Esophagus squamous epithelium (tissue), 5 donors: ENCODE measurements at regions not wholly inside any gene's neighbourhood (a gene's known extent, or its start where the extent isn't known, plus 50 kb on each side); places are given as distances from the start of the nearest gene placed in this dataset.

ENCODE experiments used
- DNase-seq: peaks from one replicate; lab custom pipeline; 2025; lab: John Stamatoyannopoulos, UW
- H3K27ac ChIP-seq, 4 donors: fragments of 200-600 bp; sonication (generic); one replicate each; pipeline ENCODE4 v1.5.1; 2016 to 2019; ENCODE audit warnings: mild to moderate bottlenecking in 1 of 4
- H3K27me3 ChIP-seq, 4 donors: fragments of 200-600 bp; sonication (generic); 1 replicate in 3 of 4; 2 replicates in 1 of 4; pipeline versions ENCODE4 v1.5.1 to v1.6.0; 2017 to 2021; ENCODE audit warnings: antibody characterized with exemption in 1 of 4
- H3K36me3 ChIP-seq, 3 donors: fragments of 200-600 bp; sonication (generic); one replicate each; pipeline ENCODE4 v1.5.1; 2016 to 2019
- H3K4me1 ChIP-seq, 3 donors: fragments of 200-600 bp; sonication (generic); one replicate each; pipeline ENCODE4 v1.5.1; 2017 to 2019
- H3K4me3 ChIP-seq, 4 donors: fragments of 200-600 bp; sonication (generic); 1 replicate in 3 of 4; 2 replicates in 1 of 4; pipeline ENCODE4 v1.5.1; 2016 to 2019; ENCODE audit warnings: mild to moderate bottlenecking in 2 of 4, moderate library complexity in 1 of 4
- H3K9me3 ChIP-seq, 3 donors: fragments of 200-600 bp; sonication (generic); one replicate each; pipeline ENCODE4 v1.5.1; 2016 to 2019
- CTCF ChIP-seq, 6 experiments: fragments of 450-650 bp in 4 of 6; fragments of 200-600 bp in 2 of 6; sonication (generic) in 2 of 6; IDR thresholded peaks; one replicate each; pipeline ENCODE4 v1.5.1; 2016 to 2019; ENCODE audit warnings: antibody characterized with exemption in 6 of 6, mild to moderate bottlenecking in 4 of 6, moderate library complexity in 4 of 6
- POLR2A ChIP-seq, 4 donors: fragments of 450-650 bp; IDR thresholded peaks; one replicate each; pipeline ENCODE4 v1.6.1; 2017; ENCODE audit warnings: antibody characterized with exemption in 4 of 4, mild to moderate bottlenecking in 4 of 4, moderate library complexity in 3 of 4
- WGBS, 2 donors: methylation state at CpG; one replicate each; pipeline ENCODE4 v1.1.5; 2018; 5-methylcytosine and 5-hydroxymethylcytosine counted together
- intact Hi-C: fragments of 100-400 bp; cut with DNase I; formaldehyde crosslinking; loops from one replicate; pipeline ENCODE4 v1.15.0; 2022
- donor health status: DM: yes; HTN: yes; CAD: no.

- Histone ChIP-seq H3K4me1 (no peaks in the 10 kb centered on the region), H3K36me3 (no peaks in the 10 kb centered on the region), H3K27ac (no peak overlapping the region), H3K27me3 (no peaks in the 10 kb centered on the region), H3K9me3 (no peaks in the 10 kb centered on the region), H3K4me3 (no peak overlapping the region)
- WGBS, 2 donors: 89% methylated on average over 6 of the region's 7 CpGs; no CpG with 5 or more reads in 1 of the 2 donors
- no peak for DNase-seq
- TF ChIP-seq POLR2A (IDR thresholded peaks at IDR 0.05) (no peak), CTCF (IDR thresholded peaks at IDR 0.05) (no peak)
- intact Hi-C loops: no loop called here
Observed at GRCh38 chr18:67977067-67977616, 460.6 kb upstream of the DSEL start.

DNA sequence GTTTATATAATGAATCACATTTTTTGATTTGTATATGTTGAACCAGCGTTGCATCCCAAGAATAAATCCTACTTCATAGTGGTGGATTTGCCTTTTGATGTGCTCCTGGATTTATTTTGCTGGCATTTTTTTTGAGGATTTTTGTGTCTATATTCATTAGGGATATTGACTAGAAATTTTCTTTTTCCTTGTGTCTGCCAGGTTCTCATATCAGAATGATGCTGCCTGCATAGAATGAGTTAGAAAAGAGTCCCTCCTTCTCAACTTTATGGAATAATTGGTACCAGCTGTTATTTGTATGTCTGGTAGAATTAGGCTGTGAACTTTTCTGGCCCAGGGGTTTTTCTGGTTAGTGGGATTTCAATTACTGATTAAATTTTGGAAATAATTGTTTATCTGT is 457.4 kb upstream of the DSEL start:
- Histone ChIP-seq H3K36me3 (no peaks in the 10 kb centered on the region), H3K27me3 (no peaks in the 10 kb centered on the region), H3K27ac (no peak overlapping the region), H3K9me3 (no peaks in the 10 kb centered on the region), H3K4me1 (no peaks in the 10 kb centered on the region), H3K4me3 (no peak overlapping the region)
- DNase-seq: no peak
- intact Hi-C loops: no loop called here
- TF ChIP-seq POLR2A (IDR thresholded peaks at IDR 0.05) (no peak), CTCF (IDR thresholded peaks at IDR 0.05) (no peak)
- 39 to 53% methylated on average over 1 of the region's 1 CpG for WGBS, 2 donors

DNA sequence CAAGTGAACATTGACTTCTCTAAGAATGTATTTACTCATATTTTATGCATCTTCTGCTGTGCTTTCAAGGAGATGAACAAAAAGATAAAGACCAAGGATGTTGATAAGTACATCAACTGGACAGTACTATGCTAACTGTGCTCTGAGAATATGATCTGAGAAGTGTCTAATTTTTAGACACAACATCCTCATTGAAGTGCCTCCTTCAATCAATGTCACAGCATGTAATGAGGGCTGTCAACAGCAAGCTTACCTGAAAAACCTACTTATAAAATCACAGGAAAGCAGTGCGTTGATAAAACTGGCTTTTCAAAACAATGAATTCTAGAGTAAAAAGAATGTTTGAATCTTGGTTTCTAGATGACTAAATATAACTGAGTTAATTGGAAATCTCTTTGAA is 452.9 kb upstream of the DSEL start:
- no peak for DNase-seq
- Histone ChIP-seq H3K4me3 (no peak overlapping the region), H3K27ac (no peak overlapping the region), H3K36me3 (no peaks in the 10 kb centered on the region), H3K27me3 (no peaks in the 10 kb centered on the region), H3K4me1 (no peaks in the 10 kb centered on the region), H3K9me3 (no peaks in the 10 kb centered on the region)
- WGBS, 2 donors: 80 to 95% methylated on average over 1 of the region's 1 CpG
- intact Hi-C loops: no loop called here
- TF ChIP-seq CTCF (IDR thresholded peaks at IDR 0.05) (no peak), POLR2A (IDR thresholded peaks at IDR 0.05) (no peak)

- no peak for DNase-seq
- WGBS, 2 donors: 63 to 73% methylated on average over 1 of the region's 1 CpG
- Histone ChIP-seq H3K4me3 (no peak overlapping the region), H3K27ac (no peak overlapping the region), H3K36me3 (no peaks in the 10 kb centered on the region), H3K27me3 (no peaks in the 10 kb centered on the region), H3K9me3 (no peaks in the 10 kb centered on the region), H3K4me1 (no peaks in the 10 kb centered on the region)
- intact Hi-C loops: no loop called here
- no peak for TF ChIP-seq POLR2A (IDR thresholded peaks at IDR 0.05)
- TF ChIP-seq CTCF (IDR thresholded peaks at IDR 0.05): no peak
Observed at GRCh38 chr18:67966224-67966623, 449.7 kb upstream of the DSEL start.

DNA sequence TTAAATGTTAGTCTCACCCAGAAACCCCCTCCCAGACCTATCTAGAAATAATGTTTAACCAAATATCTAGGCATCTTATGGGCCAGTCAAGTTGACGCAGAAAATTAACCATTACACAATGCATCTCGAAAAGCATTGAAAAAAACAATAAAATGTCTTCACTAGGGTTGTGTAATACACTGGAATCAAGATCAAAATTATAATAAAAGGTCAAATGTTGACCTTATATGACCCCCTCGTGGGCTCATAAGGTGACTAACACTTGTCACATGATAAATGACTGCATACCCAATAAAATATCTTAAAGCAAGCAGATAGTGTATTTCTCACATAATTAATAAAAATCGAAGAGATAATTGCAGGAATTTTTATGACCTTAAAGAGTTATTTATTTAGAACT is 447.9 kb upstream of the DSEL start:
- no peak for DNase-seq
- intact Hi-C loops: no loop called here

More for the DNA sequence above, 447.9 kb upstream of the DSEL start:
- Histone ChIP-seq H3K27me3 (no peaks in the 10 kb centered on the region), H3K36me3 (no peaks in the 10 kb centered on the region), H3K4me1 (no peaks in the 10 kb centered on the region), H3K27ac (no peak overlapping the region), H3K9me3 (no peaks in the 10 kb centered on the region), H3K4me3 (no peak overlapping the region)
- no peak for TF ChIP-seq POLR2A (IDR thresholded peaks at IDR 0.05)
- no peak for TF ChIP-seq CTCF (IDR thresholded peaks at IDR 0.05)
- 57 to 70% methylated on average over 4 of the region's 4 CpGs for WGBS, 2 donors
